Small intestine (tissue), 7 donors: ENCODE measurements at regions not wholly inside any gene's neighbourhood (a gene's known extent, or its start where the extent isn't known, plus 50 kb on each side); places are given as distances from the start of the nearest gene placed in this dataset.
"Not testable (repeated sequence)": the region's sequence is repeated elsewhere in the genome, so short reads cannot be mapped to it uniquely, and the experiment has no call there.

Experiments
- DNase-seq, 2 donors: peaks; one replicate each; pipeline versions ENCODE4 v3.0.0 to v3.0.0-alpha.2; 2013
- FAIRE-seq: peaks from 2 replicates; lab custom pipeline; 2012; peaks lifted over from hg19 to GRCh38; lab: Jason Lieb, UNC
- H3K27ac ChIP-seq, 3 donors: one replicate each; pipeline ENCODE4 v1.5.1; 2013; ENCODE audit warnings: low read length in 2 of 3, mild to moderate bottlenecking in 2 of 3, control low read depth in 1 of 3, inconsistent platforms in 1 of 3, low read depth in 1 of 3, moderate library complexity in 1 of 3
- H3K27me3 ChIP-seq, 3 donors: one replicate each; pipeline ENCODE4 v1.6.1; 2013; ENCODE audit warnings: low read length in 3 of 3, inconsistent platforms in 1 of 3; ENCODE audit not compliant: control insufficient read depth in 3 of 3, insufficient read depth in 3 of 3
- H3K36me3 ChIP-seq, 3 donors: one replicate each; pipeline ENCODE4 v1.6.1; 2013; ENCODE audit warnings: low read length in 3 of 3, inconsistent platforms in 1 of 3, low read depth in 1 of 3, mild to moderate bottlenecking in 1 of 3, moderate library complexity in 1 of 3; ENCODE audit not compliant: control insufficient read depth in 3 of 3, insufficient read depth in 2 of 3
- H3K4me1 ChIP-seq, 3 donors: one replicate each; pipeline ENCODE4 v1.6.1; 2013; ENCODE audit warnings: low read length in 2 of 3, inconsistent platforms in 1 of 3, low read depth in 1 of 3, mild to moderate bottlenecking in 1 of 3, moderate library complexity in 1 of 3; ENCODE audit not compliant: control insufficient read depth in 3 of 3, insufficient read depth in 2 of 3
- H3K4me3 ChIP-seq, 3 donors: one replicate each; pipeline ENCODE4 v1.5.1; 2013; ENCODE audit warnings: low read length in 3 of 3, control low read depth in 1 of 3, inconsistent platforms in 1 of 3, low read depth in 1 of 3, mild to moderate bottlenecking in 1 of 3, moderate library complexity in 1 of 3
- H3K9me3 ChIP-seq, 2 donors: one replicate each; pipeline ENCODE4 v1.6.1; 2013; ENCODE audit warnings: low read depth in 1 of 2, low read length in 1 of 2; ENCODE audit not compliant: control insufficient read depth in 2 of 2, insufficient read depth in 1 of 2
- WGBS, 3 donors: extraction: QIAGEN DNeasy Blood & Tissue Kit; methylation state at CpG; one replicate each; pipeline ENCODE4 v1.1.7; 2013; 5-methylcytosine and 5-hydroxymethylcytosine counted together
- donor health status: healthy with polysubstance abuse.
- donor health status: control.
- donor health status: control.
- donor health status: Bipolar disorder and iron deficiency.
- donor health status: healthy.

DNA sequence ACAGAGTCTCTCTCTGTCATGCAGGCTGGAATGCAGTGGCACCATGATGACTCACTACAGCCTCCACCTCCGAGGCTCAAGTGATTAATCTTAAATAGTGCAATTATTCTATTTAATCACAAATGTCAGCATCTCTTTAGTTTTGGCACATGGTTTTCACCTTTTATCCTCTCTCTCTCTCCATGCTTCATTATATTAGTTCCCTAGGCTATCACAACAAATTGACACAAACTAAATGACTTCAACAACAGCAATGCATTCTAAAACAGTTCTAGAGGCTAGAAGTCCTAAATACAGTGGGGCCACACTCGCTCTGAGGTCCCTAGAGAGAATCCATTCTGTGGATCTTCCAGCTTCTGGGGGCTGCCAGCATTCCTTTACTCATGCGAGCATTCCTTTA is 178.2 kb upstream of the ZNG1F start:
- DNase-seq, FAIRE-seq: not testable (repeated sequence)
- 57 to 78% (median 68%) methylated on average over 1 to 2 of the region's 3 CpGs for WGBS, 3 donors

GRCh38 chr9:41361790-41362189 is 172.7 kb upstream of the ZNG1F start:
- not testable (repeated sequence) for H3K4me1 ChIP-seq, H3K9me3 ChIP-seq, H3K36me3 ChIP-seq, H3K27me3 ChIP-seq, H3K27ac ChIP-seq, H3K4me3 ChIP-seq, FAIRE-seq, DNase-seq
- WGBS, 3 donors, result no CpG with 5 or more reads among the region's 1 CpG

More for the DNA sequence above, 178.2 kb upstream of the ZNG1F start:
- not testable (repeated sequence) for H3K27me3 ChIP-seq, H3K27ac ChIP-seq, H3K4me1 ChIP-seq, H3K36me3 ChIP-seq, H3K4me3 ChIP-seq, H3K9me3 ChIP-seq

DNA sequence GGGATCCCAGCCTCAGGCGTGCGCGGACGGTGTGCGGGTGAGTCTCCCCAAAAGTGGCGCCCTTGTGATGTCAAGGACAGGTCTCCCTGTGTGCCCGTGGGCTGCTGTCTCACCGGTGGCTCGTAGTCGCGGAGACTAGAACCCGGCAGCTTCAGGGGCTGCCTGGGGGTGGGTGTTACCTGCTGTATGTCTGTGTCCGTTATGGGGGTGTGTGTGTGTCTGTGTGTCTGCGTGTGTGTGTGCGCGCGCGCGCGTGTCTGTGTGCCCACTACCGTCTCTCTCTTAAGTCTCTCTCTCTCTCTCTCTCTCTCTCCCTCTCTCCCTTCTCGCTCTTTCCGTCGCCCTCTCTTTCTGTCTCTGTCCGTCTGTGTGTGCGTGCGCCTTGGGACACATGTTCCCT is 170.0 kb upstream of the ZNG1F start:
- H3K4me3 ChIP-seq, result peak overlapping the region; percentile 49 to 66 (median 64)
- H3K27ac ChIP-seq, result peak overlapping the region in 2 of 3 donors; percentile 47 to 68
- 0% methylated on average over 6 to 21 of the region's 27 CpGs; no CpG with 5 or more reads in 1 of the 3 donors for WGBS, 3 donors
- H3K36me3 ChIP-seq, FAIRE-seq, H3K9me3 ChIP-seq, H3K4me1 ChIP-seq, H3K27me3 ChIP-seq: not testable (repeated sequence)
- peak in 1 of 2 donors; percentile 62 for DNase-seq

- peak overlapping the region; percentile 49 to 66 (median 64) for H3K4me3 ChIP-seq
- H3K4me1 ChIP-seq, H3K9me3 ChIP-seq, FAIRE-seq, H3K36me3 ChIP-seq, H3K27me3 ChIP-seq: not testable (repeated sequence)
- DNase-seq, result peak in 1 of 2 donors; percentile 86
- WGBS, 3 donors, result 0 to 1% methylated on average over 25 to 30 of the region's 40 CpGs; no CpG with 5 or more reads in 1 of the 3 donors
- peak overlapping the region; percentile 32 to 68 (median 47) for H3K27ac ChIP-seq
These were observed 169.6 kb upstream of the ZNG1F start for GRCh38 chr9:41358682-41359081.

DNA sequence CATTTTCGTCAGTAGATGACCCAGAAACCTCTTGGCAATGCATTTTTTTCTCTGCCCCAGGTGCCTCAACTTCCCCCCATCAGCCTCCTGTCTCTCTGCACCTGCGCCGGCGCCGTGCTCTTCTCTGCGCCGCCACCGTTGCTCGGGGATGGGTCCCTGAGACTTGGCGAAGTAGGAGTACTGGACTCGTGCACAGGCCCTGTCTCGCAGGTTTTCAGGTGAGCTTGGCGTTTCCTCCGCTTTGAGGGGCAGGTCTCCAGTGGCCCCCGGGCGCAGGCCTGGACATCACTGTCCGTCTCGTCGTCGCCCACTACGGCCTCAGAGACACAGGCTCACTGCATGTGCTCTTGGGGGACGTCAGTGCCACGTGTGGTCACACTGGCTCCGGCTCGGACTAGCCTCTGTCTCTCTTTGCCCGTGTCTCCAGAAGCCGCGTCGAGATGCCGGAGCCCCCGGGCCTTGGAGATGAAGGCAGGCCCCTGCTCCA is 168.8 kb upstream of the ZNG1F start:
- peak overlapping the region in 2 of 3 donors; percentile 64 to 66 for H3K4me3 ChIP-seq
- peak in 1 of 2 donors; percentile 6 for DNase-seq
- H3K4me1 ChIP-seq, FAIRE-seq, H3K9me3 ChIP-seq, H3K36me3 ChIP-seq, H3K27me3 ChIP-seq: not testable (repeated sequence)
- peak overlapping the region in 1 of 3 donors; percentile 28 for H3K27ac ChIP-seq
- WGBS, 3 donors, result 10 to 38% (median 27%) methylated on average over 2 to 23 of the region's 31 CpGs

- H3K4me1 ChIP-seq, H3K27ac ChIP-seq, H3K4me3 ChIP-seq, H3K27me3 ChIP-seq, H3K36me3 ChIP-seq, DNase-seq, H3K9me3 ChIP-seq, FAIRE-seq: not testable (repeated sequence)
- 68 to 85% (median 80%) methylated on average over 8 to 18 of the region's 21 CpGs for WGBS, 3 donors
These were observed 168.2 kb upstream of the ZNG1F start for GRCh38 chr9:41357350-41357748.

GRCh38 chr9:41356588-41357349 is 167.7 kb upstream of the ZNG1F start:
- not testable (repeated sequence) for H3K4me1 ChIP-seq, H3K36me3 ChIP-seq, H3K9me3 ChIP-seq, H3K27me3 ChIP-seq, FAIRE-seq
- Histone ChIP-seq H3K4me3 (peak overlapping the region in 1 of 3 donors; percentile 30), H3K27ac (peak overlapping the region in 2 of 3 donors; percentile 41 to 56)
- peak; percentile 27 to 36 for DNase-seq
- 0 to 21% (median 1%) methylated on average over 5 to 30 of the region's 42 CpGs for WGBS, 3 donors

GRCh38 chr9:41355712-41356450 is 166.8 kb upstream of the ZNG1F start:
- 7 to 8% methylated on average over 6 to 11 of the region's 36 CpGs; no CpG with 5 or more reads in 1 of the 3 donors for WGBS, 3 donors
- FAIRE-seq, DNase-seq, H3K9me3 ChIP-seq, H3K27me3 ChIP-seq, H3K36me3 ChIP-seq, H3K4me1 ChIP-seq, H3K4me3 ChIP-seq: not testable (repeated sequence)
- peak overlapping the region in 1 of 3 donors; percentile 74 for H3K27ac ChIP-seq
